Stimulated activated memory B cell treated with anti-CD40 and anti-IgM and Interleukin-4, amounts not matched to agents 10 μg/mL and 1 μg/mL and 100 μg/mL, for 72 hours (primary cell): ENCODE measurements at regions not wholly inside any gene's neighbourhood (a gene's known extent, or its start where the extent isn't known, plus 50 kb on each side); places are given as distances from the start of the nearest gene placed in this dataset.

ENCODE experiments used
- ATAC-seq: fragments of 150-1000 bp; cut with Tn5 transposase; 2 replicates; pipeline ENCODE4 v1.10.0; 2021
- H3K27ac Mint-ChIP-seq: one replicate; pipeline ENCODE4 v1.8.0; 2022; ENCODE audit warnings: mild to moderate bottlenecking, mixed read lengths
- H3K27me3 Mint-ChIP-seq: one replicate; pipeline ENCODE4 v1.8.0; 2022; ENCODE audit warnings: mixed read lengths
- H3K36me3 Mint-ChIP-seq: one replicate; pipeline ENCODE4 v1.8.0; 2022; ENCODE audit warnings: mixed read lengths
- H3K4me1 Mint-ChIP-seq: one replicate; pipeline ENCODE4 v1.8.0; 2022; ENCODE audit warnings: mixed read lengths
- H3K4me3 Mint-ChIP-seq: one replicate; pipeline ENCODE4 v1.8.0; 2022; ENCODE audit warnings: mild to moderate bottlenecking, moderate library complexity, mixed read lengths
- H3K9me3 Mint-ChIP-seq: one replicate; pipeline ENCODE4 v1.8.0; 2022; ENCODE audit warnings: mixed read lengths

GRCh38 chr12:116481726-116482125, 77.5 kb upstream of the MAP1LC3B2 start:
- H3K9me3 Mint-ChIP-seq, result no peaks in the 10 kb centered on the region
- H3K27ac Mint-ChIP-seq, result no peak overlapping the region
- H3K4me1 Mint-ChIP-seq, result peaks cover 13% of the 10 kb centered on the region
- peaks cover under 1% of the 10 kb centered on the region for H3K36me3 Mint-ChIP-seq
- no peak for ATAC-seq
- no peak overlapping the region for H3K4me3 Mint-ChIP-seq
- H3K27me3 Mint-ChIP-seq, result no peaks in the 10 kb centered on the region

GRCh38 chr12:116482179-116482578, 77.0 kb upstream of the MAP1LC3B2 start:
- no peaks in the 10 kb centered on the region for H3K27me3 Mint-ChIP-seq
- peaks cover 13% of the 10 kb centered on the region for H3K4me1 Mint-ChIP-seq
- H3K4me3 Mint-ChIP-seq, result no peak overlapping the region
- H3K9me3 Mint-ChIP-seq, result peaks cover 4% of the 10 kb centered on the region
- peaks cover 5% of the 10 kb centered on the region for H3K36me3 Mint-ChIP-seq
- no peak for ATAC-seq
- no peak overlapping the region for H3K27ac Mint-ChIP-seq

GRCh38 chr12:116482859-116483258, 76.3 kb upstream of the MAP1LC3B2 start:
- Mint-ChIP-seq H3K4me3 (no peak overlapping the region), H3K4me1 (peaks cover 13% of the 10 kb centered on the region), H3K27ac (no peak overlapping the region), H3K27me3 (no peaks in the 10 kb centered on the region), H3K9me3 (peaks cover 5% of the 10 kb centered on the region), H3K36me3 (peaks cover 9% of the 10 kb centered on the region)
- no peak for ATAC-seq

GRCh38 chr12:116483959-116484750, 75.0 kb upstream of the MAP1LC3B2 start:
- ATAC-seq, result no peak
- H3K27ac Mint-ChIP-seq, result no peak overlapping the region
- peaks cover 9% of the 10 kb centered on the region for H3K36me3 Mint-ChIP-seq
- H3K4me1 Mint-ChIP-seq, result peaks cover 13% of the 10 kb centered on the region
- peaks cover 12% of the 10 kb centered on the region for H3K9me3 Mint-ChIP-seq
- no peaks in the 10 kb centered on the region for H3K27me3 Mint-ChIP-seq
- no peak overlapping the region for H3K4me3 Mint-ChIP-seq

- no peak overlapping the region for H3K4me3 Mint-ChIP-seq
- peaks cover 9% of the 10 kb centered on the region for H3K36me3 Mint-ChIP-seq
- peaks cover 12% of the 10 kb centered on the region for H3K9me3 Mint-ChIP-seq
- no peaks in the 10 kb centered on the region for H3K27me3 Mint-ChIP-seq
- ATAC-seq, result no peak
- peaks cover 11% of the 10 kb centered on the region for H3K4me1 Mint-ChIP-seq
- no peak overlapping the region for H3K27ac Mint-ChIP-seq
Measured at GRCh38 chr12:116484807-116485206, 74.4 kb upstream of the MAP1LC3B2 start.

DNA sequence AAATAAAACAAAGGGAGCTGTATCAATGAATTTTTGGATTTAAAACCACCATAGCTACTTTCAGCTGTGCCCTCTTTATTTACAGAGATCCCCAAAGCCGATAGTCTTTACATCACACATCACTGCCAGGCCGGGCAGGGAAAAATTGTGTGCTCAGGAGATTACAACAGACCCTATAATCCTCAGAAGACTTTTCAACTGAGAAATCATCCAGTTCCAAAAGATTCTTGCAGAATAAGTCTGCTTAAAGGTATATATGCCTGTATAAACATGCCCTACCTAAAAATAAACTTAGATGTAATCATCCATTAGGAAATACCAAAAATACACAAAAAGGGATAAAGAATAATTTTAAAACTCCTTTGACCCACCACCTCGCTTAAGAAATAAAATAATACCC, 70.1 kb upstream of the MAP1LC3B2 start:
- no peak overlapping the region for H3K4me3 Mint-ChIP-seq
- H3K9me3 Mint-ChIP-seq, result peaks cover 21% of the 10 kb centered on the region
- H3K4me1 Mint-ChIP-seq, result no peaks in the 10 kb centered on the region
- no peak for ATAC-seq
- no peaks in the 10 kb centered on the region for H3K27me3 Mint-ChIP-seq
- peaks cover 9% of the 10 kb centered on the region for H3K36me3 Mint-ChIP-seq
- no peak overlapping the region for H3K27ac Mint-ChIP-seq

GRCh38 chr12:116490471-116490870, 68.7 kb upstream of the MAP1LC3B2 start:
- no peak for ATAC-seq
- H3K36me3 Mint-ChIP-seq, result peaks cover 9% of the 10 kb centered on the region
- H3K4me1 Mint-ChIP-seq, result no peaks in the 10 kb centered on the region
- H3K9me3 Mint-ChIP-seq, result peaks cover 21% of the 10 kb centered on the region
- H3K27ac Mint-ChIP-seq, result no peak overlapping the region
- H3K27me3 Mint-ChIP-seq, result no peaks in the 10 kb centered on the region
- no peak overlapping the region for H3K4me3 Mint-ChIP-seq

- H3K9me3 Mint-ChIP-seq, result peaks cover 16% of the 10 kb centered on the region
- H3K4me3 Mint-ChIP-seq, result no peak overlapping the region
- no peak overlapping the region for H3K27ac Mint-ChIP-seq
- ATAC-seq, result no peak
- no peaks in the 10 kb centered on the region for H3K27me3 Mint-ChIP-seq
- no peaks in the 10 kb centered on the region for H3K36me3 Mint-ChIP-seq
- no peaks in the 10 kb centered on the region for H3K4me1 Mint-ChIP-seq
Measured at GRCh38 chr12:116492703-116493324, 66.4 kb upstream of the MAP1LC3B2 start.

- H3K4me1 Mint-ChIP-seq, result no peaks in the 10 kb centered on the region
- no peak overlapping the region for H3K4me3 Mint-ChIP-seq
- no peaks in the 10 kb centered on the region for H3K27me3 Mint-ChIP-seq
- no peaks in the 10 kb centered on the region for H3K36me3 Mint-ChIP-seq
- H3K27ac Mint-ChIP-seq, result no peak overlapping the region
- peaks cover 8% of the 10 kb centered on the region for H3K9me3 Mint-ChIP-seq
- ATAC-seq, result no peak
Measured at GRCh38 chr12:116495260-116495659, 63.9 kb upstream of the MAP1LC3B2 start.

GRCh38 chr12:116497051-116497591, 62.1 kb upstream of the MAP1LC3B2 start:
- no peaks in the 10 kb centered on the region for H3K27me3 Mint-ChIP-seq
- H3K36me3 Mint-ChIP-seq, result no peaks in the 10 kb centered on the region
- H3K9me3 Mint-ChIP-seq, result peaks cover 3% of the 10 kb centered on the region
- H3K4me1 Mint-ChIP-seq, result no peaks in the 10 kb centered on the region
- no peak for ATAC-seq
- H3K27ac Mint-ChIP-seq, result no peak overlapping the region
- no peak overlapping the region for H3K4me3 Mint-ChIP-seq

- Mint-ChIP-seq H3K9me3 (no peaks in the 10 kb centered on the region), H3K27me3 (no peaks in the 10 kb centered on the region)
Measured at GRCh38 chr12:116498471-116498870, 60.7 kb upstream of the MAP1LC3B2 start.

GRCh38 chr12:116502141-116502725, 56.9 kb upstream of the MAP1LC3B2 start:
- H3K4me1 Mint-ChIP-seq, result no peaks in the 10 kb centered on the region
- H3K27ac Mint-ChIP-seq, result no peak overlapping the region
- no peaks in the 10 kb centered on the region for H3K27me3 Mint-ChIP-seq
- no peak for ATAC-seq
- no peaks in the 10 kb centered on the region for H3K36me3 Mint-ChIP-seq
- no peaks in the 10 kb centered on the region for H3K9me3 Mint-ChIP-seq
- no peak overlapping the region for H3K4me3 Mint-ChIP-seq

More at GRCh38 chr12:116498471-116498870, 60.7 kb upstream of the MAP1LC3B2 start:
- Mint-ChIP-seq H3K4me1 (no peaks in the 10 kb centered on the region), H3K27ac (no peak overlapping the region), H3K36me3 (no peaks in the 10 kb centered on the region), H3K4me3 (no peak overlapping the region)
- ATAC-seq, result no peak

- H3K4me3 Mint-ChIP-seq, result no peak overlapping the region
- peaks cover 4% of the 10 kb centered on the region for H3K4me1 Mint-ChIP-seq
- no peaks in the 10 kb centered on the region for H3K36me3 Mint-ChIP-seq
- no peaks in the 10 kb centered on the region for H3K9me3 Mint-ChIP-seq
- no peak for ATAC-seq
- no peak overlapping the region for H3K27ac Mint-ChIP-seq
- H3K27me3 Mint-ChIP-seq, result no peaks in the 10 kb centered on the region
Measured at GRCh38 chr12:116502989-116503496, 56.1 kb upstream of the MAP1LC3B2 start.

- H3K27me3 Mint-ChIP-seq, result no peaks in the 10 kb centered on the region
- ATAC-seq, result no peak
- peaks cover 13% of the 10 kb centered on the region for H3K4me1 Mint-ChIP-seq
- H3K27ac Mint-ChIP-seq, result no peak overlapping the region
- H3K4me3 Mint-ChIP-seq, result no peak overlapping the region
- no peaks in the 10 kb centered on the region for H3K9me3 Mint-ChIP-seq
- H3K36me3 Mint-ChIP-seq, result no peaks in the 10 kb centered on the region
Measured at GRCh38 chr12:116504438-116504837, 54.7 kb upstream of the MAP1LC3B2 start.

DNA sequence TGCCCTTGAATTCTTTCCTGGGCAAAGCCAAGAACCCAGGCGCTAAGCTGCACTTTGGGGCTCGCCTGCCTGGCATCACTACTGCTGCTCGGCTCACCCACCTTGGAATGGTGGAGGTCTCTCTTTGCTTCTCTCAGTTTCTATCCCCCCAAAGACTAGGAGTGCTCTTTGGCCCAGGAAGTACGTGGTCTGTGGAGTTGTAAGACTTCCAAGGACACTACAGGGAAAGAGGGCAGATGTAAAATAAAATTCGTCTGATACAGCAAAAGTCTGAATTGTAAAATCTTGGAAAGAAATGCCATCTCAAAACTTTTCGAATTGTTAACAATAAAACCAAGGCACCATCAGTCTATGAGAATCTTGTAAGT, 52.5 kb upstream of the MAP1LC3B2 start:
- H3K27me3 Mint-ChIP-seq, result no peaks in the 10 kb centered on the region
- H3K36me3 Mint-ChIP-seq, result no peaks in the 10 kb centered on the region
- no peaks in the 10 kb centered on the region for H3K9me3 Mint-ChIP-seq
- no peak overlapping the region for H3K4me3 Mint-ChIP-seq
- H3K4me1 Mint-ChIP-seq, result peaks cover 13% of the 10 kb centered on the region
- no peak overlapping the region for H3K27ac Mint-ChIP-seq
- ATAC-seq, result no peak
